ENCODE measurements at regions not wholly inside any gene's neighbourhood (a gene's known extent, or its start where the extent isn't known, plus 50 kb on each side); places are given as distances from the start of the nearest gene placed in this dataset.
"Not testable (repeated sequence)": the region's sequence is repeated elsewhere in the genome, so short reads cannot be mapped to it uniquely, and the experiment has no call there.

- DNase-seq, result no peak
These were observed 90.7 kb upstream of the DCLK2 start for GRCh38 chr4:149987330-149988086.

DNA sequence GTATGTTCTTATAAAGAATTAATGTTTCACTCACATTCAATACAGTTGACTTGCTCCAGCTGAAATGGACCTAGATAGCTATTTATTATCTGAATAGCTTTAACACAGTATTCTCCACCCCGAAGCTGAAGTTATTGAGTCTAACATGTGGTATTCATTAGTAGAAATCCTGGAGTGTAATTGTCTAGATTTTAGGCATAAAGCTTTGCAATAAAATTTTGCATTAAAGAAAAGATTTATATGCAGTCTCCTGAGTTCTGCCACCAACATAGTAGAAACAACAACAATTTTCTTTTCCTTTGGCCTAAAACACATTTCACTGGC is 90.2 kb upstream of the DCLK2 start:
- DNase-seq, result no peak

DNA sequence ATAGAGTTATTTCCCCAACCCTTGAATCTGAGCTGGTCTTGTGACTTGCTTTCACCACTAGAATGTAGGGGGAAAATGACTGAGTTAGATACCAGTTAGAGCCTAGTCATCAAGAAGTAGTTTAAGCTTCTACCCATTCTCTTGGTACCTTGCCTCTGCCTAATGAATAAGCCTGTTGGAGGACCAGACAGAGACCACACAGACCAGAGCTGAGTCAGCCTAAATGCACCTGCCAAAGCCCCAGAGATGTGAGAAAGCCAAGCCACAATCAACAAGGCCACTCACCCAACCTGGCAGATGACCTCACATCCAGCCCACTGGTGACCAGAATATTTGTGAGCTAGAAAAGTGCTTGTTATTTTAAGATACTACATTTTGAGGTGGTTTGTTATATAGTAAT is 85.2 kb upstream of the DCLK2 start:
- no peak for DNase-seq

GRCh38 chr4:149995134-149995756 is 83.0 kb upstream of the DCLK2 start:
- DNase-seq, result no peak

GRCh38 chr4:149997881-149998421 is 80.3 kb upstream of the DCLK2 start:
- DNase-seq, result peak; percentile 16

GRCh38 chr4:149999485-150000074 is 78.7 kb upstream of the DCLK2 start:
- DNase-seq, result peak; percentile 72

DNA sequence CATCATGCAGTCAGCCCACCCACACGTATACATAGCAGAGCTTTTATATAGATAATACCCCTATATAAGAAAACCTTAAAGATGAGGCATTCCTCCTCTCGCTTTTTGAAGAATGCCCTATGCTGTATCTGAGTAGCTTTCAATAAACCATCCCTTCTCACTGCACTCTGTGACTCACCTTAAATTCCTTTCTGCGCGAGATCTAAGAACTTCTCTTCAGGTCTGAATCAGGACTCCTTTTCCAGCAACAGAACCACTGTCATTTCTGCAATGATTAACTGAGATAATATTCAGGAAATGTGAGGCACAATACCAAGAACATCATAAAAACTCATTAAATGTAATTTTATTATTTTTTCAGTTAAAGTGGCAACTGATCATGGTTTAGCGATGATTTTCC is 76.4 kb upstream of the DCLK2 start:
- peak; percentile 6 for DNase-seq

DNA sequence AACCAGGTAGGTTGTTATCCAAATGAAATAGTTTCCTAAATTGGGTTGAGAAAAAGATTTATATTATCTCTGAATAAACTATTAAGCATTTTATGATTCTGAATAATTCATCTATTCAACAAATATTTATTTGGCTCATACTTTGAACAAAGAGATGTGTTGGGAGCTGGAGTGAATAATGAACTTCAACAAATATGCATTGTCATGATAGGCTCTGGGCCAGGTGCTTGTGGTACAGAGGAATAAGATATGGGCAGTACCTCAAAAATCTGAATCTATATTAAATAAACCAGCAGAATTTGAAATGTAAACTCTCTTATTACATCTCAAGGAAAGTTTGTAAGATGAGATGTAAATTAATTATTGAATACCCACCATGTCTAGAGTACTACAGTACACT is 75.7 kb upstream of the DCLK2 start:
- no peak for DNase-seq

DNA sequence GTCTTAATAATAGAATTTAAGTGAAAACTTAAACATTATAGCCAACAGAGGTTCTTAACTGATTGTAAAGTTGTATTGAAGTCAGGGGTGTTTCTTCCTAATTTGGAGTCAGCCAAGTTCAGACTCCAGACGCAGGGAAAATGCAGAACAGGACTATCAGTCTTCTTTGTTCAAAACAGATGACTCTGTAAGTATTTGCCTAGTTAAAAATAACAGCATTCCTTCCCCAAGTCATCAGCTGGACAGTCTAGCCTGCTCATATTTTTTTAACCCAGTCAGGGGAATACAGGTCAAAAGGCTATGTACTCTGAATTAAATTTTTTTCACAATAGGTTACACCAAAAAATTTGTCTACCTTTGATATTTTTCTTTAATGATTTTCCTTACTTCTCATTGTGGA is 73.8 kb upstream of the DCLK2 start:
- DNase-seq, result peak; percentile 36

GRCh38 chr4:150005537-150005936 is 72.7 kb upstream of the DCLK2 start:
- no peak for DNase-seq

- DNase-seq, result no peak
These were observed 72.0 kb upstream of the DCLK2 start for GRCh38 chr4:150006197-150006596.

GRCh38 chr4:150007512-150007911 is 70.7 kb upstream of the DCLK2 start:
- DNase-seq, result peak; percentile 20

GRCh38 chr4:150008546-150008945 is 69.7 kb upstream of the DCLK2 start:
- no peak for DNase-seq

- DNase-seq, result no peak
These were observed 68.7 kb upstream of the DCLK2 start for GRCh38 chr4:150009533-150009932.

DNA sequence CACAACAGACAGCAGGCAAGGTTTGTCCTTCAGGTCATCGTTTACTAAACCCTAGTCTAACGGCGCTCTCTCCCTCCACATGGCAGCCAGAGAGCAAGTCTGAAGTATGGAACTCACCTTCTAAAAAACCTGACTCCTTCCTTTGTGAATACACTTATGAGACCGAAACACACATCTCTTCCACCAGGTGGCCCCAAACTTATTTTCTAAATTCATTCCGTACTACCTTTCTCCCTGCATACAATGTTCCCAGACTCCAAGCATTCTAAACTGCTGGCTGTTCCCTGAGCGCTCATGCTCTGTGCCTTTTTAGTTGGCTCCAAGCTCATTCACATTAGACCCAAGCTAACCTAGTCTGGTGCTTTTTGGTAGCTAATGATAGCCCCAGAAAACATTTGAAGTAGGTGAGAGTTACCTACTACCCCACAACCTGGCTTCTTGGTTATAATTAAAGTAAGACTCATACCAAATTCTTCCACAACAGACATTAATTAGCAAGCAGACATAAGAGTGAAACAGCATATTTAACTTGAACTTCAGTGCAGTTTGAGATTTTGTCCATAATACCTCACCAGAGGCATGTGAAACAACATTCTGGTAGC is 67.6 kb upstream of the DCLK2 start:
- DNase-seq, result peak; percentile 49

DNA sequence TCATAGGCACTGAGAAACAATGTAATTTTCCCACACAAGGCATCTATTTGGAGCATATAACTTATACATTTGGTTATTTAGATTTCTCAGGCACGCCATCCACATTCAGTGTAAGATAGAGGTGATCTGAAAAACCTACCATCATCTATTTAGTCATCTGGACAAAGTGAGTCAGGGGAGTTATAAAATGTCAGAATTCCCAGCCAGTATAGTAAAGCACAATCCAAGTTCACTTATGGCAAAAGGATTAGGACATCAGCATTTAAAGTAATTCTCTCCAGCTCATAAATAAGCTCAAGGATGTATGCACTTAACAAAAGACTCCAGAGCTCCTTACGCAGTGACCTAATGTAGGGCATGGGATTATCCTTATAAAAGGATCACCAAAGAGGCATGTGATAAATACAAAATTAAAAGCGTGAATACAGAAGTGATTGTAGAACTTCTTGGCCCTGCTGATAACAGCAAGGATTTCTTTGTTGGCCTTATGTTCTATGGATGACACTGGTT is 65.3 kb upstream of the DCLK2 start:
- no peak for DNase-seq

- DNase-seq, result not testable (repeated sequence)
These were observed 62.3 kb upstream of the DCLK2 start for GRCh38 chr4:150015910-150016309.

GRCh38 chr4:150016621-150017020 is 61.6 kb upstream of the DCLK2 start:
- DNase-seq, result not testable (repeated sequence)

- DNase-seq, result no peak
These were observed 60.0 kb upstream of the DCLK2 start for GRCh38 chr4:150018257-150018656.

GRCh38 chr4:150021483-150021882 is 56.8 kb upstream of the DCLK2 start:
- no peak for DNase-seq

DNA sequence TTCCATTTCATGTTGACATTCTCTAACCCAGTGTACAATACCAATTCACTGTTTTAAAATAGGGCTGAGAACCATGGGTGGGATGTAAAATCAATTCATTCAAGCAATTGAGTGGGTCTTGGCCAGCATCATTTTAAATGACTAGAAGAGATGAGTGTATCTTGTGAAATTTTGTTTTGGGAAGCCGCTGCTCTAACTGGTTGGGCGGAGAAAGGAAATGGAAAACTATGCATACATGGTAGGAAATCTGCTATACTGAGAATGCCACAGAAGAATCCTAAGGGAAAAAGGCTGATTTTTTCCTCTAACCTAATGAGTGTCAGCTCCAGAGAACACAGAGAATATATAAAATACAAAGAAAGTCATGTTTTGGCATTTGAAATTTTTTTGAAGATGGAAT is 54.8 kb upstream of the DCLK2 start:
- DNase-seq, result no peak

GRCh38 chr4:150026987-150027386 is 51.3 kb upstream of the DCLK2 start:
- DNase-seq, result not testable (repeated sequence)

Data from HCEC 1CT (cell line).